Erythroblast (primary cell): ENCODE measurements at regions not wholly inside any gene's neighbourhood (a gene's known extent, or its start where the extent isn't known, plus 50 kb on each side); places are given as distances from the start of the nearest gene placed in this dataset.

ENCODE experiments used
- GATA1 ChIP-seq: IDR thresholded peaks from 2 replicates; pipeline ENCODE4 v1.6.1; 2011; ENCODE audit warnings: low read depth, mild to moderate bottlenecking, control low read depth, low read length, moderate library complexity
- POLR2A ChIP-seq: IDR thresholded peaks from 2 replicates; pipeline ENCODE4 v1.6.1; 2011; ENCODE audit warnings: mild to moderate bottlenecking, low read length

- TF ChIP-seq POLR2A (no peak), GATA1 (no peak)
Measured at GRCh38 chr1:38138498-38139233, 92.1 kb upstream of the POU3F1 start.
